Suppressor macrophage (primary cell): ENCODE measurements at regions not wholly inside any gene's neighbourhood (a gene's known extent, or its start where the extent isn't known, plus 50 kb on each side); places are given as distances from the start of the nearest gene placed in this dataset.
"Not testable (repeated sequence)": the region's sequence is repeated elsewhere in the genome, so short reads cannot be mapped to it uniquely, and the experiment has no call there.

Experiments used
- DNase-seq, 4 experiments: peaks; one replicate each; pipeline ENCODE4 v3.0.0-alpha.2; 2020 to 2022

DNA sequence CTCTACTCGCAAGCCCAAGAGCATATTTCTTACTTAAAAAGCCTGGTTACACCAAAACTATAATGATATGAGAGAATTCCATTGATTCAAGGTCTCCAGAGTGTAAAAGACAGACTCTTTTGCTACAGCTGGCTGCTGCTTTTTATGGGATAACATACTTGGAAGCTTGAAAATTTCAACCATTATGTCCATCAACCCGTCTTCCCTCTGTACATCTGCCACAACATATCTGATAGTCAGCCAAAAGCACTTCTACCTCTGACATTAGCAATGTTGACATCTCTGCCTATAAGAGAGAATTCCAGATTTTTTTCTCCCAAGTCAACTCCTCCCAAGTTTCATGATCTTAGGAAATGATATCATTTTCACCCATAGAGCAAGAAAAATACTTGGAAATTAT, 54.4 kb upstream of the IQCM start:
- no peak for DNase-seq

DNA sequence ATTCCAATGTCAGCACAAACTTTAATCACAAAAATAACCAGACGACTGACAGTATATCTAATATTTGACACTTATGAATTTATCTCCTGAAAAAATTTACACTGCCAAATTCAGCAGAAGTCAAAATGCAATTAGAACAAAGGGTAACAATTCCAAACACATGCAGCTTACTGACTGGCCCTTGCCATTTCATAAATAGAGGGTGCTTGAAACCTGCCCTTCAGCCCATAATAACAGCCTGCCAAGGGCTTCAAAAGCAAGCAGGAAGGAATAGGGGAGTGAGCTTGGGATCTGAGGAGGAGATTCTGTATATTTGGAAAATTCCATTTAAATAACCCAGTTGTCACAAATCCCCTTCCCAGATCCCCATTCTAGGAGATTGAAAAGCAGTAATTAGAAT, 66.1 kb upstream of the IQCM start:
- no peak for DNase-seq

DNA sequence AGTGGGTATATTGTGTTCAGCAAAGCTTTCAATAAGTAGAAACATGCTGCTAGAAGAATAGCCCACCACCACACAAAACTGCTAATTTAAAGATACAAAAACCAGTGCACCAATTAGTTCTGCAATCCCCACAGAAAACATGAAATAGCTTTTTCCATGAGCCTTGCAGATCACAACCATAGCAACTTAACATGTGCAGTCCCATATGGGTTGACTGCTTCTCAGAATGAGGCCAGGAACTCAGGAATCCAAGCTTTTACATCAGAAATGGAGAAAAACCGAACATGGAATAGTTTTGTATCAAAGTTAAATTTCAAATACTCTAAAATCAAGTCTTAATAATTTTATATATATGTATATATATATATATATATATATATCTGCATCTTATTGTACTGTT, 66.6 kb upstream of the IQCM start:
- DNase-seq, result no peak

DNA sequence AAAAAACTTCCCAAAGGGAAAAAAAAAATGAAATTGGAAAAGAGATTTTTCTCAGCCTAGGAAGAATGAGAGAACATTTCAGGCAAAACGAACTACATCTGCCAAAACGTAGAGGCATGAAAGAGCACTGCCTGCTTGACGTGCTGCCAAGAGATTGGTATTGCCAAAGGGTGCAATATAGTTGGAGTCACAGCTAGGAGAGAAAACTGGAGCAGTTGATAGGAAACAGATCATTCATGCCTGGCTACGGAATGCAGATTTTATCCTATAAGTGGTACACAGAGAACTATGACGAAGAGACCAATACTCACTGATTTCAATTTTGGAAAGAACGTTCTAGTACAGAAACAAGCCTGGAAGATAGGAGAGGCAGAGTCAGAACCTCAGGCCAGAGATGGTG, 68.4 kb upstream of the IQCM start:
- no peak for DNase-seq

DNA sequence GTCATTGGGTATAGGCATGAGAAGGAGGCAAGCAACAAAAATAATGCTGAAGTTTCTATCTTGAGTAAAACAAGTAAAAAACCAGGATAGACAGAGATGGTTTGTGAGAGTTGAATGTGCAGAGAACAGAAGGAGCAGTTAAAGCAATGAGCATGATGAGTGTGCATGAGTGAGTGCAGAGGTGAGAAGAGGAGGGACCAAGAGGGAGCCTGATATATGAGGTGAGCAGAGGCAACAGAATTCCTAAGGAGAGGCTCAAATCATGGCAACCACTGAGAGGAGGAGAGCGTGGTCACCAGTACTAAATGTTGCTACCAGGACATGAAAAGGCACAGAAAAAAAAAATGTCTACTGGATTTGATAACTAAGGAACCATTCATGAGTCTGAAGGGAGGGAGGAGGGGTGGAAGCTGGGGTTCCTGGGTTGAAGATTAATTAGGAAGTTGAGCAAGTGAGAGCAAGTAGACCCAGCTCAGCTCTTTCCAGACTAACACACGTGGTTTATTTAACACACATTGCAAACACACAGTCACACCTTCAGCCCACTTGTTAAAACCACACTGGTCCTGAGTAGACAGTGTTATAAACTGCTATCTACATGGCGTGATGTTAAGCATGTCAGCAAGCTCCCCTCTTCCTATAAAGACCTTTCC, 69.0 kb upstream of the IQCM start:
- DNase-seq, result no peak

DNA sequence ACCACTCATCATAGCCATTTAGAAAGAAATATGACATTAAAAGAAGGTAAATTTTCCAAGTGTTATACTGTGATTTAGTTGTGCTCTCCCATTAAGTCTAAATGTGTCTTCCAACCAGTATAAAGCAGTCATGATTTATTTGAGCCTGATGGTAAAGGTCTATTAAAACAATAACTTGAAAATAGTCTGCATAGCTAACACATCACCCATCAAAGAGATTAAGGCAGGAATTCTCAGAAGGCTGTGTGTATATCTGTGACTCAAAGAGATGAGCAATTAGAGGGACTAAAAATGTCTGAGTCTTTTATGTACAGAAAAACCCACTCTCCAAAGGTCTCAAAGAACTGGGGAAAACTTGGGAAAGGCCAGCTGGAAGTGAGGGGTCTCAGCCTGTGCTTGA, 70.3 kb upstream of the IQCM start:
- DNase-seq, result no peak

DNA sequence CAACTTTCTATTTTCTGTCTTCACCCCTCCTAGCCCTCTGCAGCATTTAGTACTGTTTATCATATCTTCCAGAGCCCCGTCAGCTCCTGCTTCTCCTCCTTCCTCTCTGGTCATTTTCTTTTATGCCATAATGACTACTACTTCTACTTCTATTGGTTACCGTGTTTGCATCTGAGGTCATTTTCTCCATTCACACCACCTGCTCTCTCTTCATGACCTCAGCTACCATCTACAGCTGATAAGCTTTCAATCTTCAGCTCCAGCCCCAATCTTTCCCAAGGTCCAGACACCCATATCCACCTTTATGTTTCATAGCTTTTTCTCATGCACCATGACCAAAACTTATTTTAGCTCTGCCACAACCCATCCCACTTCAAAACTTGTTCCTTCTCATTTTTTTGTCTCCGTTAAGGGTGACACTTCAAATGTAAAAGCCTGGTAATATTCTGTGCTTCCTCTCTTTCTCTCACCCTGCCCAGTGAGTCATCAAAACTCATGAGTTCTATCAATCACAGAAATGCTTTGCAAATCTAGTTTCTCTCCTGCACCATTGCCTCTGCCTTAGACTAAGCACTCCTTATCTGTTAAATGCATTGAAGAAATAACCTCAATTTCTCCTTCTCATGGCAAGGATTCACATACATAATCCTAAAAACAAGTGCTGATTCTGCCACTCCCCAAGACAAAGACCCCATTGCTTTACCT, 71.3 kb upstream of the IQCM start:
- DNase-seq, result peak in 2 of 4 experiments; percentile 4 to 6

DNA sequence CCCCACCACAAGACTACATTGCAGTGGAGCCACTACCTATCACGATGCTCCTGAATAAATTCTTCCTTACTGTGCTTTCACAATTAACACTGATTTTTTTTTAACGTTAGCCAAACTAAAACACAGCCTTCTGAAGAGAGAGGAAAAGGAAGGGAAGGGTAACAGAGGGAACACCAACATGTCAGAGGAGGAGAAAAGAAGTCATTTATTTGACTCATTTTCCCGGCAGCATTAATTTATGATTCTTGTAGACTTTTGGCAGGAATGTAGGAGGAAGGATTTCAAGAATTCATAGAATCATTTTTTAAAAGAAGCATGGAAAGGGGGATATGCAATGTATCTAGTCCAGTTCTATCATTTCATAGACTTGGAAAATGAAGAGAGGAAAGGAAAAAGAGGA, 74.3 kb upstream of the IQCM start:
- no peak for DNase-seq

DNA sequence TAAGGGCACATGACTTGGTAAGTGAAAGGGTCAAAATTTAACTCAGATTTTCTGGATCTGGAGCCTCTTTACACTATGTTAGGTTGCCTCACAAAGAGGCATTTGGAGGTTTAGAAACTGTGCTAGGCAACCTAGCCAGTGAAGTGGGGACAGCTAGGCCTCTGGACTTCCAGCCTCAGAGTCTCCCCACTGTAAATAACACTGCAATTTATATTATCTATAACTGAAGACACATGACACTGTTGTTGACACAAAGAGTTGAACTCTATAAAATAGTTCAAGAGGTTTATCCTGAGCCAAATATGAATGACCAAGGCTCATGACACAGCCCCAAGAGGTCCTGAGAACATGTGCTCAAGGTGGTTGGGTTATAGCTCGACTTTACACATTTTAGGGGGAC, 74.9 kb upstream of the IQCM start:
- no peak for DNase-seq

DNA sequence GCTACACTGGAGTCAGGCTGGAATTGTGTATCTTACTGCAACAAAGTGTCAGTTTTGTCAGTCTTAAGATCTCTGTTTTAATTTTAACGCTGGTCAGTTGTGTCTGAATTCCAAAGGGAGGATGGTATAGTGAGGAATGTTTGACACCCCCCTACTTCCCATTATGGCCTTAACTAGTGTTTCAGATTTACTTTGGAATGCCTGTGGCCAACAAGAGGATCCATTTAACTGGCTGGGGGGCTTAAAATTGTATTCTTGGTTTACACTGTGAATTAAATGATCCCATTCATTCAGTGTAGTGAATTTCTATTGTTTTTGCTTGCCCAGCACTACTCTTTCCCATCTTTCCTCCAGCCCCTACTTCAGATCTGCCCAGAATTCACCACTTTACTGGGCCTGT, 75.8 kb upstream of the IQCM start:
- DNase-seq, result no peak

DNA sequence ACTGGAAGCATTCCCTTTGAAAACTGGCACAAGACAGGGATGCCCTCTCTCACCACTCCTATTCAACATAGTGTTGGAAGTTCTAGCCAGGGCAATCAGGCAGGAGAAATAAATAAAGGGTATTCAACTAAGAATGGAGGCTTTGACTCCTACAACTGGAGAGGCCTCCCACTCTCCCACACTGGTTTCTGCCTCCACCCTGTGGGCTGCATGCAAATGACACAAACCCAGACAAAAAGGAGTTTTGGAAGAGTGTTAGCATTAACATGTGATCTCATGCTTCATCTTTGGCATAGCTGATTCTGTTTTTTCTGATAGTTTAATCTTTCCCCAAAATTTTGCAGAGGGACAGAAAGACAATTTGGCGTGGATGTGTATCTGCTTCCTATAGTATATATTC, 80.8 kb upstream of the IQCM start:
- no peak for DNase-seq

DNA sequence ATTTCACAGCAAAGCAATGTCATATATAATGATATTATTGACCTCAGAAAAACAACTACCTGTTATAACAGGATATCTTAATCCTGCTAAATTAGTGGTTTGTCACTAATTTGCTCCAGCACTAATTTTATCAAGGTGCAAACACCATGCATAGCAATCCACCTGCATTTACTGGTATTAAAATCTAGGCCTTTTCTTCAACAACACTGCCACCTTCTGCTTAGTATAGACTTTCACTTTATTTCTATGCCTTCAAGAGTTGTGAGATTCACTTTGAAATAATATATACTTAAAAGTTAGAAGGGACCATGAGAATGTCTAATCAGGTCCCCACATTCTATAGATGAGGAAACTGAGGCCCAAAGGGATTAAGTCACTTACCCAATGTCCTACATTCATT, 82.1 kb upstream of the IQCM start:
- no peak for DNase-seq

DNA sequence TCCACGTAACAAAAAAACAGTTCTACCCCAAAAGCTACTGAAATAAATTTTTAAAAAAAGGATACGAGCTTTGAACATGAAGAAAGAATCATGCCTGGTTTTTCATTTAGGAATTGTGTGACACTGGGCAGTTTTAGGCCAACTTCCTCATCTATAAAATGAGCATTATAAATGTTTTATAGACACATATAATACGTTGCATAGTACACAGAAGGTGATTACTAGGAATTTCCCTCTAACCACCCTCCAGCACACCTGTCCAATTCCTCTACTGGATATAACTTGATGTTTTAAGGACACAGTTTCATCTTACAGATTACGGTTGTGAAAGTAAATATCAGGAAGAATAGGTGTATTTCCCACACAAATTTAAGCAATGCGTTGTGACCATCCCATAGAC, 85.5 kb upstream of the IQCM start:
- no peak for DNase-seq

DNA sequence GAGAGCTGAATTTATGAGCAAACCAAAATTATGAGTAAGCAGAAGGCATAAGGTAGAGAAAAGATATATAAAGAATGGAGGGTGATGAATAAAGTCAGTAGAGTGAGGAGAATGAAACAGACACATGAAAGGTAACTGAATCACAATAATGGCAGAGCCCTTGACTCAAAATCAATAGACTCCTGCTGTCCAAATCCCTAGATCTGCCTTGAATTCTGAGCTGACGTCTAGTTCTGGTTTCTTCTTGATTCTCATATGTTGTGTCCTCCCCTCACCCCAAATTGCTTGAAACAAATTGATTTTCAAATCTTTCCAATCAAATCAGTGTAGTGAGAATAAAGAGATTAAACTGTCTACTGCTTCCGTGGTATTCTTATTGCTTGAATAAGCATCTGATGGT, 86.6 kb upstream of the IQCM start:
- DNase-seq, result no peak

DNA sequence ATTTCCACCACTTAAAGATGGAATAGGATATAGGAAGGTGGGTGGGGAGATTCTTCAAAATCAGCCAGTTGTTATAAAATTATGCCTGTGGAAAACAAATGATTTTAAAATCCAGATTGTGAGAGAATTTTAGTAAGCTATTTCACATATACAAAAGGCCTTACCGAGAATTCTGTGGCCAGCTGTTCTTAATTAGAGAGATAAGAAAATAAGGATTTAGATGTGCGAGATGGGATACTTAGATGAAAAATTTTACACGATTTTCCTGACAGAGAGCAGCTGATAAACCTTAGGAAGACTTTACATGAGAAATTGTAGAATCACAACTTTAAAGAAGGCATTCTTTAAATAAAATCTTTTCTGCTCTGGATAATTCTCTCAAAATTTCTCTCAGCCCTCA, 94.5 kb upstream of the IQCM start:
- no peak for DNase-seq

DNA sequence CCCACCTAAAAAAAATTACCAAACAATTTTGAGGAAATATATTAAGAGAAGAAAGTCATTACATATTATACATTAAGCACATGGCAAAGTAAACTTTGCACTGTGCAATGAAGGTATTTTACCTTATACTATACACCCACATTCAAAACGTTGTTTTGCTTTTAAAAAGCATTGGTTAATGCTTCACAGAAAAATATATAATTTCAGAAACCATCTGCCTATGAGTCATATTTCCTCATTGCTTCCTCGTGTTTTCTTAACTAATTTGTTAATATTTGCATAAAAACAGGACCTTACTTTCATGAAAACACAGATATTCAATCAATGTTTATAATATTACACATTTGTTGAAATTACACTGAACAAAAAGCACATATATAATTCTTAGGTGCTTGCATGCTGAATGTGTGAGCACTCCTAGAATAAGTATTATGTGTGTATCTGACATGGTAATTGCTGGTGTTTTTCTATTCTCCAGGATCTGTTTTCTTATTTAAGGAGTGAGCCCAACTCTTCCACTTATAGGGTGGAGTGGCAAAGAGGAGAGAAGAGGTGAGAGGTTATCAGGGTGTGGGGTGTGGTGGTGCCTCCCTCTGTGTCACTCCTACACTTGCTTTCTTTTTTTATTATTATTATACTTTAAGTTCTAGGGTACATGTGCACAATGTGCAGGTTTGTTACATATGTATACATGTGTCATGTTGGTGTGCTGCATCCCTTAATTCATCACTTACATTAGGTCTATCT, 95.1 kb upstream of the IQCM start:
- peak in 2 of 4 experiments; percentile 11 to 12 for DNase-seq

DNA sequence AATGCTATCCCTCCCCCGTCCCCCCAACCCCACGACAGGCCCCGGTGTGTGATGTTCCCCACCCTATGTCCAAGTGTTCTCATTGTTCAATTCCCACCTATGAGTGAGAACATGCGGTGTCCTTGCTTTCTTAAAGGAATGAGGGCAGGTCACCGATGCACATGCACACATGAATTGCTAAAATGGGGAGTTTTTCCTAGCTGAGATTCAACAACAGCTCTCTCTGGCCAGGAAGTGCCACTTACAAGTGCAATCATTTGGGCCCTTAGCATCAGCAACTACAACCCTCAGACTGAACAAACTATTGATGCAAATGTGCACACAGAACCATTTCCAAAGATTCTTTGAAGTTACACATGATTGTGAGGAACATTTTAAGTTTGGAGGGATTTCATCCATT, 95.7 kb upstream of the IQCM start:
- DNase-seq, result no peak

DNA sequence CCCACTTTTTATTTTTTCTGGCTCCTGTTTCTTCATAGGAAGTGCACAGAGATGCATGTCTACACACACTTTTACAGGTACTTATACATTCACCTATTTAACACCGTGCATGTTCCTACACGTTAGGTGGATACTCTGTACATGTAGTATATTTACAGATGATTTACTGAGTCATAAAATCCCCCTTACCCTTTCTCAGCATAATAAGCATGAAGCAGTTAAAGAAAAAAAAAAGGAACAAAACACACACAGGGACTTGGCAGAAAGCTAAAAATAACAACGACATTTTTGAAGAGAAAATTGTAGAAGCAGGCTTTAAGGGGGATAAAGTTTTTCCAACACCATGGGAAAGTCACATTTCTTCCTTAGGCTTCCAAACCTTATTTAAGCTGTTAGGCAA, 96.4 kb upstream of the IQCM start:
- DNase-seq, result no peak

DNA sequence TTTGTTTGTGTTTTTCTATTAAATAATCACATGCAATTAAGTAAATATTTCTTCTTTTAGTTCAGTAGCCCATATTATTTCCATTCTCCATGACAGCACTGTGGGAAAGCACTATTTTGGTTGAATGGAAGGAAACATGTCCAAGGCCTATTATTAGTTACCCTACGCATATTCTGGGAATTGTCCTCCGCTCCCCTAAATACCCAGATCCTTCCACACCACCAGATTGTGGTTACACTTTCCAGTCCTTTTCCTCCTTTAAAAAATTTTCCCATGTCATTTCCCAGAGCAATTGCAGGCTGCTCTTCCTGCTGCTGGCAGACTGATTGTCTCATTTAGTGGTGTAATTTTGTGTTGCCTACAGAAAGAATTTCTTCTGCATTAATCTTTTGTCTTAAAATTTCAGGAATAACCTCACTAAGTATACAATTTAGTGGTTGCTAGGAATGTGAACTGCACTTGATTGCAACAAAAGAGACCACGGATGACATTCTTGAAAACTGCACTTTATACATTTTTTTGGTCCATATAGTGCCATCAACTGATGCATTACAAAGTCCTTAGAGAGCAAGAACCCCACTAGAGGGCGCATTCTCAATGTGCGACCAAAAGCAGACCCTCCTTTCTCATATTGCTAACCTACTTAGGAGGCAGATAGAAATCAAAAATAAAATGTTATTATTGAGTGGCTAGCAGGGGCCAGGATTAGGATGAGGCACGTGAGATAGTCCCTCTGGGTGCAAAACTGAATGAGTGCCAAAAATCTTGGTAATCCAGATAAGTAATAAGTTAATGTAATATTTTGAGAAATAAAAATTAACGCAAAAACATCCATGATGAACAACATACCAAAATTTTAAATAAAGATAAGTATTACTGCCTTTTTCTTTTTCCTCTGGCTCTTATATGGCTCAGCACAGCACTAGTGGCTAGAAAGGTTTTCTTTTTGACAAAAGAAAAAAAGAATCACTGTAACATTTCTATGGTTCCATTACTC, 98.8 kb upstream of the IQCM start:
- DNase-seq, result peak; percentile 52 to 68 (median 59)

DNA sequence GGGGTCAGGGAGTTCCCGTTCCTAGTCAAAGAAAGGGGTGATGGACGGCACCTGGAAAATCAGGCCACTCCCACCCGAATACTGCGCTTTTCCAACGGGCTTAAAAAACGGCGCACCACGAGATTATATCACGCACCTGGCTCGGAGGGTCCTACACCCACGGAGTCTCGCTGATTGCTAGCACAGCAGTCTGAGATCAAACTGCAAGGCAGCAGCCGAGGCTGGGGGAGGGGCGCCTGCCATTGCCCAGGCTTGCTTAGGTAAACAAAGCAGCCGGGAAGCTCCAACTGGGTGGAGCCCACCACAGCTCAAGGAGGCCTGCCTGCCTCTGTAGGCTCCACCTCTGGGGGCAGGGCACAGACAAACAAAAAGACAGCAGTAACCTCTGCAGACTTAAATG, 100.1 kb upstream of the IQCM start:
- DNase-seq, result not testable (repeated sequence)

DNA sequence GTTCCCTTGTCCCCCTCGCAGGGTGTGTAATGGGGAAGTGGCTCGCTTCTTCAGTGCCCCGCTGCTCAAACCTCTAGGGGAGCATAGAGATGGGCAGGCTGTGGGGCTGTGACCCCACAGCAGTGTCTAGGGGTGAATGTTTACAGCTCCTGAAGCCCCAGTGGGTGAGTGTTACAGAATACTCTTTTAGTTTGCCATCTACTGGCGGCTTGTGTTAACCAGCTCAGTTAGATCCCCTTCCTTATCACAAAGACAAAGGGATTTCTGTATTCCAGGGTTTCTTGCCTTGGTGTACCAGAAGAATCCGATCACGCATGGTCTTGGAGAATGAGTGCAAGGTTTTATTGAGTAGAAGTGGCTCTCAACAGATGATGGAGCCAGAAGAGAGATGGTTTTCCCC, 108.1 kb upstream of the IQCM start:
- no peak for DNase-seq

DNA sequence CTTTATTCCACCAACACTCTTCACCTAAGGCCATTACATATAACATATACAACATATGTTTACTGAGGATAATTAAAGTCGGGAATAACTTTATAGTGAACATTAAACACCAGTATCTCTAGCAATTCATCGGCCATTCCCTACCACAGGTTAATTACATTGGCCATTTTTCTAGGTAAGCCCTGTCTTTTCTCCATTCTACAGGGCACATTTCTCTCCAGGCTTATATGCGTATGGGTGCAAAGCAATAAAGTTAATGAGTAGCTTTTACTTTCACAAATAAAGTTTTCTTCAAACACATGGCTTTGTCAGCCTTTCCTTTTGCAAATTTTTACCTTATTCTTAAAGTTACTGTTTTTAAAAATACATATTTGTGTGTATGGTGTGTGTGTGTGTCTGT, 111.9 kb upstream of the IQCM start:
- no peak for DNase-seq

DNA sequence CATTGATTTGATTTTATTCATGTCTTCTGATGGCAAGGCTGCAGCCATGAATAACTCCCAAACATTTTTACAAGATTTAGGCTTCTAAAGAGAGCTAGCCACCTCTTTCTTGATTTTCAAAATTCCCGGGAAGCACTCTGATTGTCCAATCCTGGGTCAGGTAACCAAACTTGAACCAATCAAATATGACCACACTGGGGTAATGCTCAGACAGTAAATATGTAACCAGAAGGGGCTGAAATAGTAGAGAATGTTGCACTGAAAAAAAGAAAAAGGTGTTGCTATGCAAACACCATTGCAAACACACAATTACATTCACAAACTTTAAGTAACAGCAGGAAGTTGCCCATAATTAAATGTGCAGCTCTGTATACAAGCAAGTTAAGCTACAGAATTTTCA, 112.9 kb upstream of the IQCM start:
- no peak for DNase-seq
